ENCODE measurements at regions not wholly inside any gene's neighbourhood (a gene's known extent, or its start where the extent isn't known, plus 50 kb on each side); places are given as distances from the start of the nearest gene placed in this dataset.

- H2AFZ ChIP-seq (ENCODE audit: low read depth, low read length), result no peak overlapping the region
- peaks cover 9% of the 10 kb centered on the region for H3K27me3 ChIP-seq (ENCODE audit: insufficient read depth, low read depth, low read length)
- no peak overlapping the region for H3K27ac ChIP-seq (ENCODE audit: low read length)
- H3K9ac ChIP-seq (ENCODE audit: low read length), result no peak overlapping the region
- no peaks in the 10 kb centered on the region for H3K79me2 ChIP-seq (replicated peaks; ENCODE audit: insufficient read depth, low read length)
- H3F3A ChIP-seq (ENCODE audit: insufficient read depth, low read length, poor library complexity, severe bottlenecking), result no peaks in the 10 kb centered on the region
- no peaks in the 10 kb centered on the region for H3K36me3 ChIP-seq (ENCODE audit: insufficient read depth, low read length)
- H3K4me2 ChIP-seq (ENCODE audit: low read length), result no peak overlapping the region
- TF ChIP-seq RAD21 (conservative IDR thresholded peaks at IDR 0.05), result no peak
- no peak for TF ChIP-seq EZH2 (IDR thresholded peaks at IDR 0.05; ENCODE audit: borderline replicate concordance, insufficient read depth, low read length, poor library complexity, severe bottlenecking)
- TF ChIP-seq EP300 (conservative IDR thresholded peaks at IDR 0.05; ENCODE audit: poor library complexity, severe bottlenecking), result no peak
- no peak for TF ChIP-seq MXI1 (conservative IDR thresholded peaks at IDR 0.05; ENCODE audit: poor library complexity, severe bottlenecking)
- TF ChIP-seq REST (IDR thresholded peaks at IDR 0.05; ENCODE audit: borderline replicate concordance), result no peak
- no peak for TF ChIP-seq SMC3 (conservative IDR thresholded peaks at IDR 0.05; ENCODE audit: poor library complexity)
- no peak for TF ChIP-seq POLR2AphosphoS5 (IDR thresholded peaks at IDR 0.05)
- TF ChIP-seq CTCF (IDR thresholded peaks at IDR 0.05; ENCODE audit: poor library complexity, severe bottlenecking), result no peak
- no peak for TF ChIP-seq TAF1 (IDR thresholded peaks at IDR 0.05; ENCODE audit: low read depth)
- no peaks in the 10 kb centered on the region for H4K20me1 ChIP-seq (ENCODE audit: insufficient read depth)
- no peaks in the 10 kb centered on the region for H3K9me2 ChIP-seq (ENCODE audit: insufficient read depth, low read length)
- H3K4me3 ChIP-seq (ENCODE audit: low read length), result no peak overlapping the region
- no peaks in the 10 kb centered on the region for H3K9me3 ChIP-seq (ENCODE audit: low read length)
Measured at GRCh38 chr15:47857014-47857775, 139.9 kb downstream of the SEMA6D start.

GRCh38 chr15:47857776-47858167, 140.5 kb downstream of the SEMA6D start:
- Histone ChIP-seq H3K9ac (ENCODE audit: low read length) (no peak overlapping the region), H3K27me3 (ENCODE audit: insufficient read depth, low read depth, low read length) (peaks cover 9% of the 10 kb centered on the region), H3K9me3 (ENCODE audit: low read length) (no peaks in the 10 kb centered on the region), H3K9me2 (ENCODE audit: insufficient read depth, low read length) (no peaks in the 10 kb centered on the region), H3K79me2 (replicated peaks; ENCODE audit: insufficient read depth, low read length) (no peaks in the 10 kb centered on the region), H3K36me3 (ENCODE audit: insufficient read depth, low read length) (no peaks in the 10 kb centered on the region), H3K27ac (ENCODE audit: low read length) (no peak overlapping the region), H3K4me3 (ENCODE audit: low read length) (no peak overlapping the region), H3K4me2 (ENCODE audit: low read length) (no peak overlapping the region), H2AFZ (ENCODE audit: low read depth, low read length) (no peak overlapping the region), H4K20me1 (ENCODE audit: insufficient read depth) (no peaks in the 10 kb centered on the region), H3F3A (ENCODE audit: insufficient read depth, low read length, poor library complexity, severe bottlenecking) (no peaks in the 10 kb centered on the region)
- TF ChIP-seq POLR2AphosphoS5 (IDR thresholded peaks at IDR 0.05) (no peak), RAD21 (conservative IDR thresholded peaks at IDR 0.05) (no peak), EP300 (conservative IDR thresholded peaks at IDR 0.05; ENCODE audit: poor library complexity, severe bottlenecking) (no peak), SMC3 (conservative IDR thresholded peaks at IDR 0.05; ENCODE audit: poor library complexity) (no peak), EZH2 (IDR thresholded peaks at IDR 0.05; ENCODE audit: borderline replicate concordance, insufficient read depth, low read length, poor library complexity, severe bottlenecking) (no peak), CTCF (IDR thresholded peaks at IDR 0.05; ENCODE audit: poor library complexity, severe bottlenecking) (no peak)
